ENCODE measurements at regions not wholly inside any gene's neighbourhood (a gene's known extent, or its start where the extent isn't known, plus 50 kb on each side); places are given as distances from the start of the nearest gene placed in this dataset.
"Not testable (repeated sequence)": the region's sequence is repeated elsewhere in the genome, so short reads cannot be mapped to it uniquely, and the experiment has no call there.

DNA sequence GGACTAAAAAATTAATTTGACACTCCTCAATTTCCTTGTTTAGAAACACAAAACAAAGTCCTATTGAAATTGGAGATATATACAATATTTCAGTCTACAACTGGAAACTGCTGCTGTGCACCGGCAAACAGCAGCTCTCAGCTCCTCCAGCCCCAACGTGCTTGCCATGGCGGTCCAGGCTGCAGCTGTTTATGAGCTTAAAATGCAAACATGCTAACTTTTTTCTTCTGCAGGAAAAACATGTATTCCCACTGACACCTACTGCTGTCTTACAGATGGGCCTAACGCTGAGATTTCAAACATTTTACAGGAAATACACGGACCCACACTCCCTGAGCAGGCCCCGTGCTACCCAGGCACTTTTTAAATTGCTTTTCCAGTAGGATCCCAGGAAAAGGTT is 195.5 kb downstream of the BCL11A start:
- no peak for DNase-seq (ENCODE audit: low spot score)

- DNase-seq (ENCODE audit: low spot score): no peak
Observed at GRCh38 chr2:60356346-60356745, 197.1 kb downstream of the BCL11A start.

GRCh38 chr2:60355849-60356261 is 197.6 kb downstream of the BCL11A start:
- no peak for DNase-seq (ENCODE audit: low spot score)

- DNase-seq (ENCODE audit: low spot score): no peak
Observed at GRCh38 chr2:60354713-60355112, 198.7 kb downstream of the BCL11A start.

DNA sequence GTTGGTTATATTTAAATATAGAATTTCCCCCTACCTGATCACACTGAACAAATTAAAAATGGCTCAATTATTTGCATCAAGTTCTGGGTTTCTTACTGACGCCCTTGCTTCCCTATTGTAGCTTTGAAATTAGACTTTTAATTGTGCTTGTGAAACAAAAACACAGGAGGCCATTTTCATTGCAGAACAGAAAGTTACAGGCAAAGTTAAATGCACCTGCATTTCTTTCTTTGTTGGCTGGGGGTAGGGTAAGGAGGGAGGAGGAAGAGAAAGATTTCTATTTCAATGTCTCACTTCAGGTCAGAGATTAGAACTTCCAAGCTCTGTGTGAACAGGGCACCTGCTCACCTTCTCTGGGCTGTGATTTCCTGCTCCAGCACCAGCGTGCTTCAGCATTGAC is 199.6 kb downstream of the BCL11A start:
- no peak for DNase-seq (ENCODE audit: low spot score)

DNA sequence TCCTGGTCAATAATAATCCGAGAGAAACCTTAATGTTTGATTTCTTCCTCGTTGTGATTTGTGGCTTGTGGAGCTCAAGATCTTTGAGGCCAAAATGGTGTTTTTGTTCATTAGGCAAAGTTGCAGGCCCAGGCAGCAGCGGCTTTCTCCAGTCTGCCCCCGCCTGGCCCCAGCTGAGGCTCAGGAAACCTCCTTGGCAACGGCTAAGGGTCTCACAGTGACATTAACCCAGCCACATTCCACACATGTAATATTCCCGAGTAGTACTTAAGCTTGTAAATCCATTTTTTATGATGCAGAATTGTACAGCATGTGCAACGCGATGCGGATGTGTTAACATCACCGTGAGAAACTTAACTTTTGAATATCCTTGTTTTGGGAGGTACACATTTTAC is 200.1 kb downstream of the BCL11A start:
- no peak for DNase-seq (ENCODE audit: low spot score)

- DNase-seq (ENCODE audit: low spot score): no peak
Observed at GRCh38 chr2:60352491-60353405, 200.7 kb downstream of the BCL11A start.

DNA sequence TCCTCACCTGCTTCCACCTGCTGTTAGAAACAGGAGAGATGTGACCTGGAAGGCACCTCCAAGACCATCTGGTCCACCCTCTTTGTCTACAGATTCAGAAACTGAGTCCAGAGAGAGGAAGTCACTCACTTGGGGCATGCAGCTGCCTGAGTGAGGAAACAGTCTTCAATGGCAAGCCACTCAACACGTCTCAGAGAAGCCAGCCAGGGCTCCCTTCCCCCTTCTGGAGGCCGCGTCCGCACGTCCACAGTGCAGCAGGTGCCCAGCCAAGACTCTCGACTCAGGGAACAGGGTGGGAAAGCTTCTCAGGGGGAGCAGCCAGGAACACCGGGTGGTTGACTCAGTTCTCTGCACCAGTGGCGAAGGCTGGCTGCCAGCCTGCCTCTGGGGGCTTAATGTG is 201.7 kb downstream of the BCL11A start:
- DNase-seq (ENCODE audit: low spot score): no peak

DNA sequence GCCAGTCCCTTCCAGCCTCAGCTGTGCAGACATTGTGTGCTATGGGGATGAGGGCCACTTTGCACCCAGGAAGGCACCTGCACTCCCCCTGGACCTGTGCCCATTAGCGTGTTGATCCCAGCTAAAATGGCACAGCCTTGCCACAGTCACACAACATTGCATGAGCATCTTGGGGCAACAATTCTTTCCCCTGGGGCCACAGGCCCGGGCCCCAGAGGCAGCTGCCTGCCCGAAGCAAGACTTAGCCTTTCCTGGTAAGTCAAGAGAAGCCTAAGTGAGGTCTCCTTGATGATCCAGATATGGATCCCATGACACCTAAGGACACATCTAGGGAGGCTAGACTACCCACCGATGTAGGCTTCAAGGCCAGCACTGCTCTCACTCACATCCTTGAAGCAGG is 202.1 kb downstream of the BCL11A start:
- DNase-seq (ENCODE audit: low spot score): no peak

GRCh38 chr2:60350791-60351190 is 202.7 kb downstream of the BCL11A start:
- DNase-seq (ENCODE audit: low spot score): no peak

GRCh38 chr2:60347781-60348180 is 205.7 kb downstream of the BCL11A start:
- no peak for DNase-seq (ENCODE audit: low spot score)

GRCh38 chr2:60342491-60342890 is 211.0 kb downstream of the BCL11A start:
- not testable (repeated sequence) for DNase-seq (ENCODE audit: low spot score)

DNA sequence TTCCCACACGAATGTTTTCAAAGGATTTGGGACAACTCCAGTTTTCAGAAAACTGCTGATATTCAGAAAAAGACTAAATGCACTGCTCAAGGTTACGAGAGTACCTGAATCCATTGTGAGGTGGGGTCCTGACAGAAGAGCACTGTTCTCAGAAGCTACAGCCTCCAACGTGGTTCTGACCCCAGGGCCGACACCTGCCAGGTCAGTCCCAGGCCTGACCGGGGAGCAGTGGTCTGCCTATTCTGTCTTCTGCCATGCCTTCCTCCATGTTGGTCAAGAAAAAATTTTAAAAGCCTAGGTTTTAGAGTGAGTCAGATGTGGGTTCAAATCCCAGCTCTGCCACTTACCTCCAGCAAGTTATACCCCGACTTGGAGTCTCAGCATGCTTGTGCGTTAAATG is 212.3 kb downstream of the BCL11A start:
- no peak for DNase-seq (ENCODE audit: low spot score)

GRCh38 chr2:60339286-60339685 is 214.2 kb downstream of the BCL11A start:
- DNase-seq (ENCODE audit: low spot score): no peak

- DNase-seq (ENCODE audit: low spot score): peak; percentile 44
Observed at GRCh38 chr2:60337142-60337497, 216.3 kb downstream of the BCL11A start.

- DNase-seq (ENCODE audit: low spot score): no peak
Observed at GRCh38 chr2:60336442-60337141, 216.9 kb downstream of the BCL11A start.

GRCh38 chr2:60335533-60336237 is 217.8 kb downstream of the BCL11A start:
- DNase-seq (ENCODE audit: low spot score): no peak

- DNase-seq (ENCODE audit: low spot score): no peak
Observed at GRCh38 chr2:60334610-60335009, 218.8 kb downstream of the BCL11A start.

- DNase-seq (ENCODE audit: low spot score): no peak
Observed at GRCh38 chr2:60333264-60333663, 220.2 kb downstream of the BCL11A start.

DNA sequence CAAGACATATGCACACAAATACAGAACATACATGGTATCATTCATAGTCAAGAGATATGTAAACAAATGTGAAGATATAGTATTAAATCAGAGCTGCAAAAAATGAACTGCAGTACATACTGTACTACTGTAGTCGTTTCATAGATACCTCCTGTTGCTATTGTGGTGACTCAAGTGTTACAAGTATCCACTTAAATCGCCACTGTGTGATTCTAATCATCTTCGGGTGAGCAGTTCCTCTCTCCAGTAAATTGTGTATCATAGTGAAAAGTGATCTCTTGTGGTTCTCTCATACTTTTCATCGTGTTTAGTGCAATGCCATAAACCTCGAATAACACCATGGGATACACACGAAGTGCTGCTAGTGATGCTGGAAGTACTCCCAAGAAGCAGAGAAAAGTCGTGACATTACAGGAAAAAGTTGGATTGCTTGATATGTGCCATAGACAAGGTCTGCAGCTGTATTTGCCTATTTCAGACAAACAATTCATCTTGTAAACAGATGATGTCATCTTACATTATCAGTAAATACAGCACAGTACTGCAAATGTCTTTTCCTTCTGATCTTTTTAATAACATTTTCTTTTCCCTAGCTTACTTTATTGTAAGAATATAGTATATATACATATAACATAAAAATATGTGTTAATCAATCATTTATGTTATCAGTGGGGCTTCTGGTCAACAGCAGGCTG is 222.2 kb downstream of the BCL11A start:
- DNase-seq (ENCODE audit: low spot score): no peak

DNA sequence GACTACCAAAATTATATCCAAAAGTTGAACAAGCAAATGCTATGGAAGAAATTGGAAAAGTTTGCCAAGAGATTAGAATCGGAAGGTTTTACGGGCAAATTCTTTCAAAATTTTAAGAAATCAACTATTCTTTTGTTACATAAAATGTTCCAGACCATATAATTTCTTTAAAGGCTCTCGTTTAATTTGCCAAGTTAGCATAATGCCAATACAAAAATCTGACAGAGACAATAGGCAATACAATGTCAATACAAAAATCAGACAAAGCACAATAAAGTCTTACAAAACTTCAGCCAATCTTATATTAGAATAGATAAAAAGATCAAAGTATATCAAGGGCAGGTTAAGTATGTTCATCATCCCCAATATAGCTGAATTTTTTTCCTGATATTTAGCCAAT is 224.2 kb downstream of the BCL11A start:
- DNase-seq (ENCODE audit: low spot score): no peak

GRCh38 chr2:60324536-60324935 is 228.9 kb downstream of the BCL11A start:
- DNase-seq (ENCODE audit: low spot score): peak; percentile 14

Measured in ecto neural progenitor cell (in vitro differentiated cells).